Left renal pelvis (tissue), 4 donors: ENCODE measurements at regions not wholly inside any gene's neighbourhood (a gene's known extent, or its start where the extent isn't known, plus 50 kb on each side); places are given as distances from the start of the nearest gene placed in this dataset.
"Not testable (repeated sequence)": the region's sequence is repeated elsewhere in the genome, so short reads cannot be mapped to it uniquely, and the experiment has no call there.

ENCODE experiments used
- DNase-seq, 4 donors: peaks; one replicate each; pipeline ENCODE4 v3.0.0-alpha.2; 2013; ENCODE audit warnings: low read depth in 4 of 4, low spot score in 3 of 4

DNA sequence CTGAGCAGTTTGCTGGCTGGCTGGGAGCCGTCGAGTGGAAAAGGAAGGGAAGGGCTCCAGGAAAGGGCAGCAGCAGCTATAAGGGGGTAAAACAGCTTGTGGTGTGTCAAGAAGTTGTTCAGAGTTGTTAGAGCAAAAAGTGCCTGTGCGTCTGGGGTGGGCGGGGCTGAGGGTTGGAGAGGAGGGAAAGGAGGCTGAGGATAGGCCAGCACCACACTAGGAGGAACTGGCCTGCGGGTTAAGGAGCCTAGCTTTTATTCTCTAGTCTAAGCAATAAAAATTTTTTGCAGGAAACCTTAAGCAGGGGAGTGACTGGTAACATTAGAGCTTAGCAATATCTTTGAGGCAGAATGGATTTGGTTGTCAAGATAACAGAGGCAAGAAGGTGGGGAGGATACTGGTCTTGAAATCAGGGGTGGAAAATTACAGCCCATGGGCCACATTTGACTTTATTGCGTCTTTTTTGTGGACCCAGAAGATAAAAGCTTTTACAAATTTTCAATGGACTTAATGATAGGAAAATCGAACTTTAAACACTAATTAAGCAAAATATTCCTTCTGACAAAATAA is 134.5 kb upstream of the AADACL2 start:
- DNase-seq: no peak

GRCh38 chr3:151596940-151597339 is 136.1 kb upstream of the IGSF10 start:
- no peak for DNase-seq

DNA sequence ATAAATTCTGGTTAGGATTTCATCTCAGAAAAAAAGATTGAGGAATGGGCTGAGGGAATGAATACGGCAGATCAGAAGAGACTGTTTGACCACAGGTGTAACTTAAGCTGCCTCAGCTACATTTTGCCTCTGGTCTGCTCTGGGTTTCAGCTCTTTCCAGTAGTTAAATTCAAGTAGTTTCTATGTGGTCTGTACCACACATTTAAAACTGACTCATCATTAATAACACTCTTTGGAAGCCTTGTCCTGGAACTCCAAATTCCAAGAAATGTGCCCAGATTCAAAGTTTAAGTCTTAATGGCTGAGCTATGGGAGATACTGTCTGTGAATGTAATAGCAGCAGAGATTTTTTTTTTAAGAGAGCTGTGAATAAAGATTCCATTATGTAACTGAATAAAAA is 133.1 kb upstream of the IGSF10 start:
- no peak for DNase-seq

- DNase-seq: no peak
These were observed 131.4 kb upstream of the IGSF10 start for GRCh38 chr3:151592287-151592686.

DNA sequence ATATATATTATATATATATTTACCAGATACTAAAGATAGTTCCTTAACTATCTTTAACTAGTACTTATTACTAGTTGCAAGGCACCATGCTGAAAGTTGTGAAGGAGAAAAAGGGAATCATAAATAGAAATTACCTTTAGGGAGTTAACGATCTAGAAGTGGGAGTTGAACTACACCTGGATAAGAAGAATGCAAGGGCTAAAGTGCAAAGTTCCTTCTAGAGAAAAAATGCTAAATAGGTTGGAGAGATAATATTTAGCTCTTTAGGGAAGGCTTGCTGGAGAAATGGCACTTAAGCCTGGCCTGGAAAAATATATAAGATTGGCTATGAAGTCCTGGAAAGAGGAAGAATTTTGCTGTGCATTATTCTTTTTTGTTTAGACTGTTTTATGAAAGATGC is 130.6 kb upstream of the IGSF10 start:
- DNase-seq: no peak

DNA sequence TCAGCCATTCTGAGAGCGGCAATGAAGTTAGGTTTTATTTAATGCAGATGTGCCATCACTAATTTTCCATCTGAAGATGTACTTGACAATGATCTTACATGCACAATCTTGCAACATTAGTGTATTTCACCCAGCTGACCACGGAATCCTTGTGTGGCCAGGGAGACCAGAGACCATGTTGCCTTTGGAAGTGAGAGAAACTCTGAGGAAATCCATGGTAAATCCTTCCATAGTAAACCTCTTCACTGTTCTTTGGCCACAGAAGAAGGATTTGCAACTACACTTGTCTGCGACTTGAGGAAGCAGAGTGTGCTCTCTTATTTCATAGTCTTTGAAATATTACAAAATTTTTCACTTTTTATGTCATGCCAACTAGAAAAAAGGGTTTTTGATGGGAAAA is 128.4 kb upstream of the IGSF10 start:
- no peak for DNase-seq

DNA sequence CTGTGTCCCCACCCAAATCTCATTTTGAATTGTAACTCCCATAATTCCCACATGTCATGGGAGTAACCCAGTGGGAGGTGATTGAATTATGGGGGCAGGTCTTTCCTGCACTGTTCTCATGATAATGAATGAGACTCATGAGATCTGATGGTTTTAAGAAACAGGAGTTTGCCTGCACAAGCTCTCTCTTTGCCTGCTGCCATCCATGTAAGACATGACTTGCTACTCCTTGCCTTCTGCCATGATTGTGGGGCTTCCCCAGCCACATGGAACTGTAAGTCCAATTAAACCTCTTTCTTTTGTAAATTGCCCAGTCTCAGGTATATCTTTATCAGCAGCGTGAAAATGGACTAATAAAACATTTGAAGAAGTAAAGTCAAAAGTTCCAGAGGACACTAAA is 126.8 kb upstream of the IGSF10 start:
- not testable (repeated sequence) for DNase-seq

- no peak for DNase-seq
These were observed 123.7 kb upstream of the IGSF10 start for GRCh38 chr3:151584566-151584965.

GRCh38 chr3:151581035-151581434 is 120.2 kb upstream of the IGSF10 start:
- DNase-seq: no peak

GRCh38 chr3:151580591-151580990 is 119.7 kb upstream of the IGSF10 start:
- DNase-seq: peak in 2 of 4 donors; percentile 21 to 26

DNA sequence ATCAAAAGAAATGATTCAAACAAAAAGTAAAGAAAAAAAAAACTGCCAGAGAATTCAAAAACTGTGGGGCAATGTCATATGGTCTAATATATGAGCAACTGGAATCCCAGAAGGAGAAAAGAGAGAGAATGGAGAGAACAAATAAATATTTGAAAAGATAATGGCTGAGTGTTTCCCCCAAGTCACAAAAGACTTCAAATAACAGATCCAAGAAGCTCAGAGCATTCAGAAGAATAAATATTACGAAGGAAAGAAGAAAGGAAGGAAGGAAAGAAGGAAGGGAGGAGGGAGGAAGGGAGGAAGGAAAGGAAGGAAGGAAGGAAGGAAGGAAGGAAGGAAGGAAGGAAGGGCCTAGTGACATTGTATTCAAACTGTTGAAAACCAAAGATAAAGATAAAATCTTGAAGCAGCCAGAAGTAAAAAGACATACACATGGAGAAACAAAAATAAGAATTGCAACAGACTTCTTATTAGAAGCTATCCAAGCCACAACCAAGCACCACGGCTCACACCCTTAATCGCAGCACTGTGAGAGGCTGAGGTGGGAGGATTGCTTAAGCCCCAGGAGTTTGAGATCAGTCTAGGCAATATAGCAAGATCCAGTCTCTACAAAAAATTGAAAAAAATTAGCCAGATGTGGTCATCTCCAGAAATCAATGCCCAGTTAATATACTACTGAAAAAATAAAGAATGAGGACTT is 118.9 kb upstream of the IGSF10 start:
- no peak for DNase-seq

DNA sequence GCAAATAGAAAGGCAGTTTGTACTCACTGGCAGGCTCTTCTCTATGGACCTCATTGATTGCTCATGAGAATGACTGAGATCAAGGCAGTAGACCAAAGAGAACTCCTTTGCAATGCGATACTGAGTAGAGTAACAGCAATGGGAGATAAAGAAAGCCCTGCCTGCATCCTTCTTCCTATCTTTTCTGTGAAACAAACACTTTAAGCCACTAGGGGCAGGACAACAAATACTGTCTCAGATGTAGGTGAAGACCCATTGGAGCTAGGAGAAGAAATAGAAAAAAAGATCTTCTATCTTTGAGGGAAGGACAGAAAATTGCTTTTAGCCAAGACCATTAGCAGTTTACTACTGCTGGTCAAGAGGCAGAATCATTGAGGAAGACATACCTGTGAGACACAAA is 117.6 kb upstream of the IGSF10 start:
- no peak for DNase-seq

GRCh38 chr3:151576511-151577137 is 115.8 kb upstream of the IGSF10 start:
- DNase-seq: no peak

DNA sequence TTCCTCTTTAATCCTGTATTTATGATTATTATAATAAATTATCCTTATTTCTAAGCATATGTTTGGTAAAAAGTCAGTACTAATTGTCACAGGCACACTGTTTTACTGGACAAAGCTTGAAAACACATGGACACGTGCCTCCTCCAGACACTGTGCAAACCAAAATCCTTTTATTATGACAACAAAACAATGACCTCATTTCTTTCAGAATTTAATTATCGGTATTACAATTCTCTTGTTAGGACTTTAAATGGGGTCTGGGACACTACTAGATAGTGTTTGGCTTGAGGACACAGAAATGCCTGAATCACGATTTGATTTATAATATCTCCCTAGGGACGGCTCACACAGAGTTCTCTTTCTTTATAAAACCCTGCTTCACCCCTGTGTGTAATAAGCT is 107.3 kb upstream of the IGSF10 start:
- DNase-seq: no peak

GRCh38 chr3:151567477-151567876 is 106.6 kb upstream of the IGSF10 start:
- DNase-seq: no peak

DNA sequence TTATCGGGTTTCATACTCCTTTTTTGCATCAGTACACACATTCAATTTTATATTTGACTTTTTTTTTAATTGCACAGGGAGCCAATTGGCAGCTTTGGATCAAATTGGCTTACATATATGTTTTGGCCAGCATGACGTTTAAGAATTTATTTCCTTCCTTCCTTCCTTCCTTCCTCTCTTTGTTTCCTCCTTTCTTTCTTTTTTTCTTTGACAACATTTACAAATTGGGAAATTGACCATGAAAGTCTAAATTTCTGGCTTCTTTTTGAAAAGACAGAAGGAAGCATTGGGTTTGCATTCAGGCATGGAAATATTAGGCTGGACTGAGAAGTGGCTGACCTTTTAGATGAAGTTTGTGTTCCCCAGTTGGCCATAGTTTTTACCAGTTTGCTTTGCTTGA is 103.4 kb upstream of the IGSF10 start:
- DNase-seq: no peak

- DNase-seq: no peak
These were observed 102.4 kb upstream of the IGSF10 start for GRCh38 chr3:151563305-151563704.

DNA sequence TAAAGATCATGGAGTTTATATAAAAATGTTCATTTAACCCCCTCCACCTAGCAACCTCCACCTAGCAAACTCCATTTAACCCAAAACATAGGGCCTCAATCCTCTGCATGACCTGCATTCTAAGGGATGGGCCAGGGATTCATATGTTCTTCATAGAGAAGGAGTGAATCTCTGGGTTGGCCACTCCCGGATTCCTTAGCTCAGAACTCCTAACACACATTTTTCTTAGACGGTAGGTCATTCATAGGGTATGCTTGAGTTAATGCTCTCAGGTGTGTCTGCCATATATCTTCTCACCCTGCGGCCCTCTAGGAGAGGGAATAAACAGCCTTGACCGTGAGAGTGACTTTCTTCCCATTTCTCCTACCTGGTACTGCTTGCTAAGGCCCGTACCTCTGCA is 102.0 kb upstream of the IGSF10 start:
- no peak for DNase-seq

DNA sequence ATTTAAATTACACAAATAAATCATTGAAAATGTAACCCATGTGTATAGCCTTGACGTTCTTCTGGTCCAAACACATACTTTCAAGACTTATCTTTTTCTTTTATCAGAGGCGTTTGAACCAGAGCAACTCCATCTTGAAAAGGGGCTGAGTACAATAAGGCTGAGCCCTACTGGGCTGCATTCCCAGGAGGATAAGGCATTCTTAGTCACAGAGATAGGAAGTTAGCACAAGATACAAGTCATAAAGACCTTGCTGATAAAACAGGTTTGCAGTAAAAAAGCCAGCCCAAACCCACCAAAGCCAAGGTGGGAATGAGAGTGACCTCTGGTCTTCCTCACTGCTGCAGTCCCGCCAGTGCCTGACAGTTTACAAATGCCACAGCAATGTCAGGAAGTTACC is 101.0 kb upstream of the IGSF10 start:
- DNase-seq: no peak

DNA sequence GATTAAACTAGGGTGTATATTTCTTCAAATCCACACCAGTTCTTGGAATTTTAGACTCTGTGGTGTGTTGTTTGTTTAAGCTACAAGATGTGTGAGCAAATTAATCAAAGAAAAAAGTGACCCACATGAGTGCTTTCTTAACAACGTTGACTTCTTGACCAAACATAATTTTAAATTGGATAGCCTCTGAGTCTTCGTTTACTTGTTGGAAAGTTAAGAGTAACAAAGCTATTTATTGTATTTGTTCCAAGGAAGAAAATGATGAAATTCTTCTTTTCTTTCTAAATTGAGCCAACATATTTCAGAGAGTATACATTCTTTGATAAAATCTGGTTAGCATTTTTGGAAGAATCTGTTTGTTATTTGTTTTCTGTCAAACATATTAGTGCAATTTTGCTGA is 99.9 kb upstream of the IGSF10 start:
- no peak for DNase-seq

GRCh38 chr3:151559736-151560135 is 98.9 kb upstream of the IGSF10 start:
- no peak for DNase-seq

DNA sequence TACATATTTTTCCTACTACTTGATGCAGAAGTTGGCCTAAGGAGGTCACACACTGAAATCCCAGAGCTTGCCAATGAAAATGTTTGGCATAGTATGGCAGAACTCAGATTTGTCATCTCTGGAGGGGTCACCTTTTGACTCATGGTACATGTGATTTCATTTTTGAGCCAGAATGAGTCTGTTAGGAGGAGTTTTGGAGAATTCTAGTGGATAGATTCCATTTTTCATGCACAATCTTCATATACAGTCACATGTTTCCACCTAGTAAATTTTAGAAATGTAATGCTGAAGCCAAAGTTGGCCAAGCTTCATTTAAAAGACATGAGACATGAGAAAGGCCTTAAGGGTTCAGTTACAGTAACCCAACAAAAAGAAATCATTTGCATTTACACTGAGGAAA is 97.8 kb upstream of the IGSF10 start:
- no peak for DNase-seq
